Thoracic aorta (tissue), 2 donors: ENCODE measurements at regions not wholly inside any gene's neighbourhood (a gene's known extent, or its start where the extent isn't known, plus 50 kb on each side); places are given as distances from the start of the nearest gene placed in this dataset.

ENCODE experiments used
- ATAC-seq: fragments of 150-250 bp; one replicate; pipeline ENCODE4 v1.8.0; 2017; ENCODE audit warnings: low read depth; ENCODE audit not compliant: insufficient number of reproducible peaks, low FRiP score
- DNase-seq: peaks from one replicate; pipeline ENCODE4 v3.0.0-alpha.2; 2020; ENCODE audit warnings: low spot score
- H3K27ac ChIP-seq, 2 donors: fragments of 200-600 bp; sonication (generic); 1 replicate in 1 of 2; 2 replicates in 1 of 2; pipeline ENCODE4 v1.5.1; 2016; ENCODE audit warnings: mild to moderate bottlenecking in 2 of 2, moderate library complexity in 2 of 2
- H3K27me3 ChIP-seq: fragments of 200-600 bp; sonication (generic); replicated peaks from 2 replicates; pipeline ENCODE4 v1.6.0; 2016; ENCODE audit warnings: mild to moderate bottlenecking; ENCODE audit not compliant: insufficient read depth
- H3K36me3 ChIP-seq: fragments of 200-600 bp; sonication (generic); one replicate; pipeline ENCODE4 v1.5.1; 2016
- H3K4me1 ChIP-seq, 2 donors: fragments of 200-600 bp; sonication (generic); 1 replicate in 1 of 2; 2 replicates in 1 of 2; pipeline versions ENCODE4 v1.5.1 to v1.6.0; 2016; ENCODE audit warnings: low read depth in 2 of 2, mild to moderate bottlenecking in 1 of 2; ENCODE audit not compliant: control insufficient read depth in 1 of 2
- H3K4me3 ChIP-seq: fragments of 200-600 bp; sonication (generic); 2 replicates; pipeline ENCODE4 v1.5.1; 2016; ENCODE audit warnings: mild to moderate bottlenecking
- H3K9me3 ChIP-seq: fragments of 200-600 bp; sonication (generic); 2 replicates; pipeline ENCODE4 v1.5.1; 2016
- CTCF ChIP-seq: fragments of 200-600 bp; sonication (generic); IDR thresholded peaks from one replicate; pipeline ENCODE4 v1.5.1; 2019; ENCODE audit warnings: antibody characterized with exemption

DNA sequence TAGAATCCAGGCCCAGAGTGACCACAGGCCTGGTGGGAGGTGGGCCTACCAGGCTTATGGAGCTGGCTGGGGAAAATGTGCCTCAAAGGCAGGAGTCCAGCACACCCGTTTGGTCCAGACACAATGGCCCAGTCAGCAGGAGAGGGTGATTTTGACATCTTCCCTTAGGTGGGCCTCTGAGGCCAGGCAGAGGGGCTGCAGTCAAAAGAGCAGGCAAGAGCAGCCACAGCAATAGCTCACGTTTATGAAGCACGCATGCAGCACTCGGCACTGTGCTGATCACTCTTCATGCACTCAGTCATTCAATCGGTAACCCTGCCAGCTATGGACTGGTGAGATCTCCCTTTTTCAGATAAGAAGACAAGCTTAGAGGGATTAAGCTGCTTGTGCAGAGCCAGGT lies 146.8 kb downstream of the LRIG2 start:
- no peak for TF ChIP-seq CTCF
- DNase-seq = no peak
- H3K36me3 ChIP-seq = no peaks in the 10 kb centered on the region

GRCh38 chr1:113223040-113223439 lies 150.0 kb downstream of the LRIG2 start:
- no peak for TF ChIP-seq CTCF
- no peaks in the 10 kb centered on the region for H3K27me3 ChIP-seq
- DNase-seq = no peak
- no peaks in the 10 kb centered on the region for H3K9me3 ChIP-seq
- peaks cover 4 to 11% of the 10 kb centered on the region in 2 donors for H3K4me1 ChIP-seq
- H3K36me3 ChIP-seq = no peaks in the 10 kb centered on the region
- no peak overlapping the region for H3K4me3 ChIP-seq
- no peak for ATAC-seq
- no peak overlapping the region for H3K27ac ChIP-seq

More for the DNA sequence above, 146.8 kb downstream of the LRIG2 start:
- Histone ChIP-seq H3K9me3 (no peaks in the 10 kb centered on the region), H3K27me3 (no peaks in the 10 kb centered on the region), H3K27ac (no peak overlapping the region), H3K4me3 (no peak overlapping the region), H3K4me1 (no peaks in the 10 kb centered on the region)
- no peak for ATAC-seq

DNA sequence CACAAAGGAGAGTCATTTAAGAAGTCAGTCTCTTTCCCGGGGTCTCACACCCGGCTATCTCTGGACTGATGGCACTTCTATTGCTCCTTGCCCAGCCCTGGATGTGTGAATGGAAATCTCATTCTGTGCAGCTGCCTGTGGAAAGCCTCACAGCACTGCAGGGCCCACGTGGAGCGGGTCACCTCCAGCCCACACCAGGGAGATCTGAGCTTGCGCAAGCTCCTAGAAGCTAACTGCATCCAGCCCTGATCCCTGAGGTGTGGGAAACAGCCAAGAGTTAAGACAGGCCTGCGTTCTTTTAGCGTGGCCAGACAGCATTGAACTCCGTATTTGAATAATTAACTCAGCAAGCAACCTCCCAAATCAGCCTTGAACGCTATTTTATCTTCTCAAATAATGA lies 150.5 kb downstream of the LRIG2 start:
- TF ChIP-seq CTCF = no peak
- Histone ChIP-seq H3K4me3 (no peak overlapping the region), H3K4me1 (peaks cover 4 to 11% of the 10 kb centered on the region in 2 donors), H3K36me3 (no peaks in the 10 kb centered on the region), H3K27ac (no peak overlapping the region), H3K9me3 (no peaks in the 10 kb centered on the region), H3K27me3 (no peaks in the 10 kb centered on the region)
- DNase-seq = no peak
- ATAC-seq = no peak

GRCh38 chr1:113226148-113226547 lies 153.2 kb downstream of the LRIG2 start:
- ATAC-seq (no peak), DNase-seq (peak; percentile 5)
- peak overlapping the region; percentile 65 for H3K4me3 ChIP-seq
- TF ChIP-seq CTCF = no peak
- peaks cover 4 to 11% of the 10 kb centered on the region in 2 donors for H3K4me1 ChIP-seq
- no peaks in the 10 kb centered on the region for H3K36me3 ChIP-seq
- H3K9me3 ChIP-seq = no peaks in the 10 kb centered on the region
- no peaks in the 10 kb centered on the region for H3K27me3 ChIP-seq
- peak overlapping the region; percentile 18 to 49 for H3K27ac ChIP-seq

GRCh38 chr1:113231866-113232265 lies 158.4 kb upstream of the MAGI3 start:
- no peaks in the 10 kb centered on the region for H3K36me3 ChIP-seq
- no peaks in the 10 kb centered on the region for H3K9me3 ChIP-seq
- ATAC-seq (no peak), DNase-seq (no peak)
- H3K4me1 ChIP-seq = no peaks in the 10 kb centered on the region
- TF ChIP-seq CTCF = no peak
- no peak overlapping the region for H3K4me3 ChIP-seq
- no peaks in the 10 kb centered on the region for H3K27me3 ChIP-seq
- no peak overlapping the region for H3K27ac ChIP-seq
